Ammon's horn (tissue), 1 donor: ENCODE measurements at regions not wholly inside any gene's neighbourhood (a gene's known extent, or its start where the extent isn't known, plus 50 kb on each side); places are given as distances from the start of the nearest gene placed in this dataset.
"Not testable (repeated sequence)": the region's sequence is repeated elsewhere in the genome, so short reads cannot be mapped to it uniquely, and the experiment has no call there.

ENCODE experiments used
- DNase-seq: peaks from one replicate; pipeline ENCODE4 v3.0.0-alpha.2; 2016; ENCODE audit warnings: low spot score

GRCh38 chr11:12585861-12586260 is 88.4 kb upstream of the TEAD1 start:
- DNase-seq: no peak

DNA sequence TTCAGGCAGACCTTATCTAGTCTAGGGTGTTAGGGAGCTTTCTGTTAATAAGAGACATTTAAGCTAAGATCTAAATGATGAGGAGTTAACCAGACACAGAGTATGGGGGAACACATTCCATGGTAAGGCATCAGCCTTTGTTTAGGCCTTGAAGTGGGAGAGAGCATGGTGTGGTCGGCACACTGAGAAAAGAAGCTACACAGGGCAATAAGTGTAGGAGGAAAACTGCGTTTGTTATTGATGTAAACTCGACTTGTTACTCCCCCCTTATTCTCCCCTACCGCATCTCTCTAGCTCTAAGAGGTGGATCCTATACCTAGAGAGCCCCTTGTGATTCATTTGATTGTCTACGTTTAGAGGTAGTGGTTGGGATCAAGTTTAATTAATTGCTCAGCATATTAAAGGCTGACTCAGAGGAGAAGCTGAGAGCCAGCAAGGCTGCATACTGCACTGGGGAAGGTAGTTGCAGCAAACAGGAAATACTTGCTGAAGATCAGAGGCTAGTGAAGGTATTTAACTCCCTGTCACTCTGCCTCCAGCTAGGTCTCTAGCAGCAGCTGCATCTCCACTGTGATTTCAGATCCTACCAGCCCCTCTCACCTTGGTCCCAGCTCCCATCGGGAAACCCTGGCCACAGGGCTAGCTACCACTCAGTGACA is 86.8 kb upstream of the TEAD1 start:
- no peak for DNase-seq

DNA sequence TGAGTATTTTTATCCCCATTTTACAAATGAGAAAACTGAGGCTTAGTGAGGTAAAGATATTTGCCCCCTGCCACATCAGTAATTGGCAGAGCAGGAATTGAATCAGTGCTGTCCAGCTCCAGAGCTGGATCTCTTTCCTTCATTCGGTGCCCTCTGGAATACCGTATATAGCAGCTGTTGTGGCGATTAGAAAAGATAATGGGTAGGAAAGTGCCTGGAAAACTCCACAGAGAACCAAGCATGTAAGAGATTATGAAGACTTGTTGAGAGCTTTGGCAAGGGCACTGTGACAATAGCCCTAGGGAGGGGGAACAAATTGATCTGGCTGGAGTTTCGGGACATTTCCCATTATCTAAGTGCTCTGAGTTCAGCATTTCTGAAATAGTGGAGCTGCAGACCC is 82.5 kb upstream of the TEAD1 start:
- DNase-seq: no peak

GRCh38 chr11:12592283-12592682 is 81.9 kb upstream of the TEAD1 start:
- no peak for DNase-seq

DNA sequence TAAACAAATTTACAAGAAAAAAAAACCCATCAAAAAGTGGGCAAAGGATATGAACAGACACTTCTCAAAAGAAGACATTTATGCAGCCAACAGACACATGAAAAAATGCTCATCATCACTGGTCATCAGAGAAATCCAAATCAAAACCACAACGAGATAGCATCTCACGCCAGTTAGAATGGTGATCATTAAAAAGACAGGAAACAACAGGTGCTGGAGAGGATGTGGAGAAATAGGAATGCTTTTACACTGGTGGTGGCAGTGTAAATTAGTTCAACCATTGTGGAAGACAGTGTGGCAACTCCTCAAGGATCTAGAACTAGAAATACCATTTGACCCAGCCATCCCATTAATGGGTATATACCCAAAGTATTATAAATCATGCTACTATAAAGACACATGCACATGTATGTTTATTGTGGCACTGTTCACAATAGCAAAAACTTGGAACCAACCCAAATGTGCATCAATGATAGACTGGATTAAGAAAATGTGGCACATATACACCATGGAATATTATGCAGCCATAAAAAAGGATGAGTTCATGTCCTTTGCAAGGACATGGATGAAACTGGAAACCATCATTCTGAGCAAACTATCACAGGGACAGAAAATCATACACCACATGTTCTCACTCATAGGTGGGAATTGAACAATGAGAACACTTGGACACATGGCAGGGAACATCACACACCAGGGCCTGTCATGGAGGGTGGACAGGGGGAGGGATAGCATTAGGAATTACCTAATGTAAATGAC is 79.0 kb upstream of the TEAD1 start:
- DNase-seq: not testable (repeated sequence)

GRCh38 chr11:12598330-12599256 is 75.6 kb upstream of the TEAD1 start:
- no peak for DNase-seq

GRCh38 chr11:12599408-12600143 is 74.6 kb upstream of the TEAD1 start:
- DNase-seq: peak; percentile 13

GRCh38 chr11:12600829-12601228 is 73.4 kb upstream of the TEAD1 start:
- DNase-seq: no peak

- DNase-seq: no peak
Observed at GRCh38 chr11:12602421-12602820, 71.8 kb upstream of the TEAD1 start.

DNA sequence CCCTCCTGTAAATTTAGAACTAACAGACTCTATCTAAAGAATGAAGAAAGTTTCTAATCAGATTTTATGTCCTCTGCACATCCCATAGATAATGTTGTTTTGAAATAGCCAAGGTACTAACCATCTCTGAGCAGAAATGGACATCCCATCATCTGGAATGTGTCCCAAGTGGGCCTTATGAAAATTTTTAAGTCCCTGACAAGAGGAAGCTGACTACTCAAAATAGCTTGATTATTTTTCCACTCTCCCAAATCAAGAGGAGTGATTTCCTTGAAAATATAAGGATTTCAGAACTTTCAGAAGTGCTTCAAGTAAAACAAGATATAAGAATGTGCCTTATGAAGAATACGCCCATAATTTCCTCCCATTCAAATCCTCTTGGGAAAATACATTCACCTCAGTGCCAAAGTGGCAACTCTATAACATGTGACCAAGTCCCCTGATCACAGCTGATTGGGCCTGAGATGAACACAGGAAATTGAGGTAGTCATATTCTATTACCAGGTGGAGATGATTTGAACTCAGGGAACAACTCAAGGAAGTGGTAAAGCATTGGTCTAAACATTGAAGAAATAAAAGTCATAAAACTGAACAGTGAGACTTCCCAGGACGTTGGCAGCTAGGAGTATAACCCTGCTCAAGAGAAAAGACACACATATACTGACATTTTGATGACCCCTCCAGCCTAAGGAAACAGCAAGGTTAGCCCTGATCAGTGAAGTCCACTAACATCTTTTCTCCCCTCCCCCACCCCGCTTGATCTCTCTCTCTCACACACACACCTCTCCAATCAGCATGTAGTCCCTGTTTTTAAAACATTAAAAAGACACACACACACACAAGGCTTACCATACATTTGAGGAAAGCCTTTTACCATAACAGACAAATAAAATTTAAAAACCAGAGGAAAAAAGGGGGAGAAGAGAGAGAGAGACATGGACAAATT is 70.8 kb upstream of the TEAD1 start:
- no peak for DNase-seq

DNA sequence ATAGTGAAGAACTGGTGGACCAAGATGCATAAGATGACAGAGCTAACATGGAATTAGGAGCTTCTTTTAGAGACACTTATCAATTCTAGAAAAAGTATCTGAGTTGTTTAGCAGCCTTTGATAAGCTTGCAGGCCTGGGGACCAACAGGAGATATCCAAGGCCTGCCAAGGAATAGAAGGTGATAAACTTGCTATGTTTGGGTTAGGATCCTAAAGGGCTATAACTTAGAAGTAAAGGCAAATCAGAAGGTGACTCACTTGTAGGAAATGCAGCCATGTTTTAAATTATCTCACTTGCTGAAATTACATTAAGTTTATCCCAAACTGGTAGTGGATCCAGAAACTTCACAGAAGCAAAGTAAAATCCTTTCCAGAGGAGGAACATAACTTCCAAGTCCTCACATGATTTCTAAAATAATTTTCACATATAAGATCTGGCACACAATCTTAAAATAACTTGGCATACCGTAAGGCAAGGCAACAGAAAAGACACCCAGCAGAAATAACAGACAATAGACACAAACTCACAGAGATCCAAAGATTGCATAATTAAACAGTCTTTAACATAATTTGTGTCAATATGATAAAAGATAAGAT is 69.6 kb upstream of the TEAD1 start:
- DNase-seq: no peak

GRCh38 chr11:12606597-12606996 is 67.6 kb upstream of the TEAD1 start:
- no peak for DNase-seq

GRCh38 chr11:12608678-12609077 is 65.5 kb upstream of the TEAD1 start:
- DNase-seq: not testable (repeated sequence)

- no peak for DNase-seq
Observed at GRCh38 chr11:12611352-12611751, 62.9 kb upstream of the TEAD1 start.

DNA sequence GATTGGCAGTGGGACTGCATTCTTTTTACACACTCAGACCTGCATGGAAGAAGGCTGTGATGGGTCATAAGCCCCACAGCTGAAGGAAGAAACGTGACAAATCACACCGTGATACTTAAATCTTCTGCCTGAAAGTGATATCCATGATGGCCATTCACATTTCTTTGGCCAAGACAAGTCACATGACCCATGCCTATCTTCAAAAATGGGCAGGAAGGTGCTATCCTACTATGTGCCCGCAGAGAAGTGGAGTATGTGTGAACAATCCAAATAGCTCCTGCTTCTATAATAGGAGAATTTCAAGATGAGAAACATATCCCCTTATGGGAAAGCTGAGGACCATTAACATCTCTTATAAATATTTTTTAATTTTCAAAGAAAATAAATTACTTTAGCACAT is 56.6 kb upstream of the TEAD1 start:
- DNase-seq: no peak

GRCh38 chr11:12618743-12619540 is 55.3 kb upstream of the TEAD1 start:
- no peak for DNase-seq

DNA sequence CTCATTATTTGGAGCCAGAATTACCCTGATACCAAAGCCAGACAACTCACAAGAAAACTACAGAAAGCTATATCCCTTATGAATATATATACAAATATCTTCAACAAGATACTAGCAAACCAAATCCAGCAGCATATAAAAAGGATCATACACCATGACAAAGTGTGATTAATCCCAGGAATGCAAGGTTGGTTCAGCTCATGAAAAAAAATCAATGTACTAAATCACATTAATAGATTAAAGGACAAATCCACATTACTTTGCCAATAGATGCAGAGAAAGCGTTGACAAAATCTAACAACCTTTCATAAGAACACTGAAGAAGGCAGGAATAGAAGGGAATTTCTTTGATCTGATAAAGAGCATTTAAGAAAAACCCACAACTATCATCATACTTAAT is 50.4 kb upstream of the TEAD1 start:
- no peak for DNase-seq
